ENCODE measurements at regions not wholly inside any gene's neighbourhood (a gene's known extent, or its start where the extent isn't known, plus 50 kb on each side); places are given as distances from the start of the nearest gene placed in this dataset.

DNA sequence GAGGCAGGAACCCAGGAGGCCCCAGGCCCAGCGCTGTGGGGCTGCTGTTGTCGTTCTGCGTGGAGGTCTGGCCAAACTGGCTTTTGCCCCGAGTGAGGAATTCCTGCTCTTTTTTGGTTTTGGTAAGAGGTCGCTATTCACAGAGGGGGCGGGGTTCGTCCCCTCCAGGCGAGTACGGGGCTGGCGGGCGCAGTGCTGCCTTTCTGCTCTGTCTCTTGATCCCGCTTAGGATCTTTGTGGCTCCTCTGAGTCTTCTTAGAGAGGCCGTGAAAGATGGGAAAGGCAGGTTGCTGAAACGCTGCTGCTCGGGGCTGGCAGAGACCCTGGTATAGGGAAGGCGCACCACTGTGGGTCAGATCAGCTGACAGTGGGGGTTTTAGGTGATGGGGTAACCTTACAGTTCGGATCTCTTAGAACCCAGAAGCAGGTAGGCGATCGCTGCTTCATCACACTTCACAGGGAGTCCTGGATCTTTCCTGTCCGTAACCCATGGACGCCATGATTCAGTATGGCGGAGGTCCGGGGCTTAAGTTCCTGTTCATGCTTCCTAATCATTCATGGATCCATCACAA lies 136.7 kb downstream of the KIF20B start:
- no peaks in the 10 kb centered on the region for H3K4me1 Mint-ChIP-seq (ENCODE audit: unreplicated experiment)
- H3K4me3 Mint-ChIP-seq: no peak overlapping the region
- DNase-seq (ENCODE audit: extremely low spot score, unreplicated experiment): no peak
- no peaks in the 10 kb centered on the region for H3K27me3 Mint-ChIP-seq
- peaks cover 9% of the 10 kb centered on the region for H3K9me3 Mint-ChIP-seq
- H3K36me3 Mint-ChIP-seq: no peaks in the 10 kb centered on the region
- TF ChIP-seq, protein P1, sequence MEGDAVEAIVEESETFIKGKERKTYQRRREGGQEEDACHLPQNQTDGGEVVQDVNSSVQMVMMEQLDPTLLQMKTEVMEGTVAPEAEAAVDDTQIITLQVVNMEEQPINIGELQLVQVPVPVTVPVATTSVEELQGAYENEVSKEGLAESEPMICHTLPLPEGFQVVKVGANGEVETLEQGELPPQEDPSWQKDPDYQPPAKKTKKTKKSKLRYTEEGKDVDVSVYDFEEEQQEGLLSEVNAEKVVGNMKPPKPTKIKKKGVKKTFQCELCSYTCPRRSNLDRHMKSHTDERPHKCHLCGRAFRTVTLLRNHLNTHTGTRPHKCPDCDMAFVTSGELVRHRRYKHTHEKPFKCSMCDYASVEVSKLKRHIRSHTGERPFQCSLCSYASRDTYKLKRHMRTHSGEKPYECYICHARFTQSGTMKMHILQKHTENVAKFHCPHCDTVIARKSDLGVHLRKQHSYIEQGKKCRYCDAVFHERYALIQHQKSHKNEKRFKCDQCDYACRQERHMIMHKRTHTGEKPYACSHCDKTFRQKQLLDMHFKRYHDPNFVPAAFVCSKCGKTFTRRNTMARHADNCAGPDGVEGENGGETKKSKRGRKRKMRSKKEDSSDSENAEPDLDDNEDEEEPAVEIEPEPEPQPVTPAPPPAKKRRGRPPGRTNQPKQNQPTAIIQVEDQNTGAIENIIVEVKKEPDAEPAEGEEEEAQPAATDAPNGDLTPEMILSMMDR (conservative IDR thresholded peaks at IDR 0.05): no peak
- no peak overlapping the region for H3K27ac Mint-ChIP-seq

DNA sequence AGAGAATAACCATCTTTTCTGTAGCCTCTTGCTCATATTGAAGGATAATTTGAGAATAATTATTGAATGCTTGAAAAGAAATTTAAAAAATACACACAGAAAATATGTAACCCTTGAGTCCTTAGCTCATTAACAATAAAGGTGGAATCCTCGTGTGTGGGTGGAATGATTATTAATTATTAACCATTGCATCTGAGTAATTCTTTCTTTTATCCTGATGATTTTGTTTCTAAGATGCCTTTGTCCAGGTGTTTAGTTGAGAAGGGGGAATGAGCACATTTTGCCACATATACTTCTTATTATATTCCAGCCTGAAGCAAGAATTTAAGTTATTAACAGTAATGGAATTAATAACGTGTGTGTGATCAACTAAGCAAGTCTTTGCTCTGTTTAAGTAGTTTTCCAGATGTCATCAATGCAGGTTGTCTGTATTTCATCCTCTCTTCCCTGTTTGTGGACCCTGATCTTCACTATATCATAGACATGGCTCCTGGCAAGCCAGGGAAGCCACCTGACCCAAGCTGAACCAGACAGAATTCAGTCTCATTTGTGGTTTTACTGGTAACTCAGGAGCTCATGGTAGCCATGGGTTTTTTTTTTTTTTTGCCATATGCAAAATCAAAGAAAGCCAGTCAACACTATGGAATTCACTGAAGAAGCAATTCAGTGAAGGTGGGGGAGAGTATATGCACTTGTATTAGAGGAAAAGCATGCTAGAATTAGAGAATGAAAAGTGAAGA lies 144.3 kb downstream of the KIF20B start:
- Mint-ChIP-seq H3K4me3 (peak overlapping the region; percentile 1), H3K9me3 (peaks cover 6% of the 10 kb centered on the region), H3K4me1 (ENCODE audit: unreplicated experiment) (no peaks in the 10 kb centered on the region), H3K27me3 (no peaks in the 10 kb centered on the region), H3K27ac (peak overlapping the region; percentile 77), H3K36me3 (no peaks in the 10 kb centered on the region)
- TF ChIP-seq, protein P1 (conservative IDR thresholded peaks at IDR 0.05): no peak
- no peak for DNase-seq (ENCODE audit: extremely low spot score, unreplicated experiment)

DNA sequence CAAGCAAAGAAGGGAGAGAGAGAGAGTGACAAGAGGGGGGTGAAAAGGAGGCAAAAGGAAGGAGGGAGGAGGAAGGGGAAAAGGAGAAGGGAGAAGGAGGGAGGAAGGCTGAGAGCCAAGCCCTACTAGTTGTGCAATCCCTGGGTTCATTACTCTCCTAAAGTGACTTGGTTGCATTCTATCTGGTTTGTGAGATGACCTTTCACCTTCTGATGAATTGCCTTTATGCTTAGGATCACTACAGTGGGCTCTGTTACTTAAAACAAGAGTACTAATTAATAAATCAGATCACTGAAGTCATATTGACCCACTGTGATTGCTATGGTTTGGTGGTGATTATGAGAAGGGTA lies 144.9 kb downstream of the KIF20B start:
- DNase-seq (ENCODE audit: extremely low spot score, unreplicated experiment): no peak
- TF ChIP-seq, protein P1 (conservative IDR thresholded peaks at IDR 0.05): no peak
- H3K27ac Mint-ChIP-seq: peak overlapping the region; percentile 77
- no peaks in the 10 kb centered on the region for H3K27me3 Mint-ChIP-seq
- H3K4me1 Mint-ChIP-seq (ENCODE audit: unreplicated experiment): no peaks in the 10 kb centered on the region
- no peaks in the 10 kb centered on the region for H3K36me3 Mint-ChIP-seq
- peaks cover 6% of the 10 kb centered on the region for H3K9me3 Mint-ChIP-seq
- peak overlapping the region; percentile 1 for H3K4me3 Mint-ChIP-seq

DNA sequence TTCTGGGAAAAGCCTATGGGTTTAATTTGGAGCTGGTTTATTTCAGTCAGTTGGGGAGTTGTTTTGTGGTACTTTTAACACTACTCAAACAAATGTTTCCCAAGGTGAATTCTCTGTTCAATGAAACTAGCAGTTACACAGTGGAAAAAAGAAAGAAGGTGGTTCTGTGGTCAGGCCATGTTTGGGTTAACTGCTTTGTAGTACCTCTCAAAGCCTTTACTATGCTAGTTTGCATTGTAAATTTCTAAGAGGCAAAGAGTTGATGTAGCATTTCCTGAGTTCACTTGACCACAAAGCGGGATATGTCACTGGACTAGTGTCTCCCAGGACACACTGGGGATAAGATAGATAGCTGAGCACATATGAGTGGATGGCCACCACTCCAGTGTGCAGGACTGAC lies 145.4 kb downstream of the KIF20B start:
- Mint-ChIP-seq H3K4me1 (ENCODE audit: unreplicated experiment) (no peaks in the 10 kb centered on the region), H3K27ac (peak overlapping the region; percentile 77), H3K9me3 (peaks cover 6% of the 10 kb centered on the region), H3K4me3 (no peak overlapping the region), H3K36me3 (no peaks in the 10 kb centered on the region), H3K27me3 (no peaks in the 10 kb centered on the region)
- DNase-seq (ENCODE audit: extremely low spot score, unreplicated experiment): no peak
- TF ChIP-seq, protein P1 (conservative IDR thresholded peaks at IDR 0.05): no peak

DNA sequence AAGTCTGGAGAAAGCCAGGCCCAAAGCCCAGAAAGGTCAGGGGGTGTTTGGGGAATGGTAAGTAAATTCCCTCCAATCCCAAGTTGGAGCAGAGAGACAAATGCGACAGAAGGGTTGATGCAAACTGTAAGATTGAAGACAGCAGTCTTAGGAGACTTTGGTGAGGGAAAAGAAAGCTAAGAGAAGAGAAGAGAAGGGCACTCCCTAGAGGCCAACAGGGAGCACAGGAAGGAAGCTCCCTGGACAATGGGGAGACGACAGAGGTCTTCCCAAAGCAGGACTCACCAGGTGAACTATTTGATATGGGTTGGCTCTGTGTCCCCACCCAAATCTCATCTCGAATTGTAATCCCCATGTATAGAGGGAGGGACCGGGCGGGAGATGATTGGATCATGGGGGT lies 151.5 kb downstream of the KIF20B start:
- H3K4me3 Mint-ChIP-seq: no peak overlapping the region
- H3K27me3 Mint-ChIP-seq: peaks cover 3% of the 10 kb centered on the region
- H3K36me3 Mint-ChIP-seq: no peaks in the 10 kb centered on the region
- no peak for DNase-seq (ENCODE audit: extremely low spot score, unreplicated experiment)
- H3K9me3 Mint-ChIP-seq: no peaks in the 10 kb centered on the region
- H3K27ac Mint-ChIP-seq: no peak overlapping the region
- TF ChIP-seq, protein P1 (conservative IDR thresholded peaks at IDR 0.05): no peak
- no peaks in the 10 kb centered on the region for H3K4me1 Mint-ChIP-seq (ENCODE audit: unreplicated experiment)

Measured in type B pancreatic cell (in vitro differentiated cells).